NCI-H1417 (cell line): ENCODE measurements at regions not wholly inside any gene's neighbourhood (a gene's known extent, or its start where the extent isn't known, plus 50 kb on each side); places are given as distances from the start of the nearest gene placed in this dataset.
A peak's percentile ranks its signal among the peaks of the same experiment; 100 is the strongest.

ENCODE experiments used
- DNase-seq, 3 experiments: peaks; one replicate each; lab custom pipeline; 2025; lab: John Stamatoyannopoulos, UW

DNA sequence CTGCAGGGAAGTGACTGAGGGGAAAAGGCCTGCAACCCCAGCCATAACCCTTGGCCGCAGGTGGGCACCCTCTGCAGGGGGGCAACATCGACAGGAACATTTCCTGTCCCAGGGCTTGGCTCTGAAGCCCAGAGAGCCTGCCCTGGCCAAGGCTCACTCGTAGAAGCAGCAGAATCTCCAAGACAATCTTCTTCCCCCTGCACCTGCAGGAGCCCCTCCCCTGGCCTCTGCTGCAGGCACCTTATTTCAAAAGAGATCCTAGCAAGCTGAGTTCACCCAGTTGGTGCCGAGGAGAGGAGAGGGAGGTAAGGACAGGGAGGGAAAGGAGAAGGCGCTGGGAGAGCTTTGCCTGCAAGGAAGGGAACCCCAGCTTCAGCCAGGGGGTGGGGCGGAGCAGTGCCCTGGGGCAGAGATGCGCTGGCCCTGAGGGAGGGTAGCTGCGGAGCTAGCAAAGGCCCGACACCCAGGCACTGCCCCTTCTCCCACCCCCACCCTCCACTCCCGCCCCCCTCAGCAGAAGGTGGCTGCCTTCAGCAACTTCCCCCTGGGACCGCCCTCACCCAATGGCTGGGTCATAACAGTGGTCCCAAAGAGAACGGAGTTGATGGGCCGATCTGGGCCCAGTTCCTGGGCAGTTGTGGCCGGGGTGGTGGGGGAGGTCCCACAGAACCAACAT lies 104.3 kb upstream of the TNRC6C start:
- DNase-seq: no peak

DNA sequence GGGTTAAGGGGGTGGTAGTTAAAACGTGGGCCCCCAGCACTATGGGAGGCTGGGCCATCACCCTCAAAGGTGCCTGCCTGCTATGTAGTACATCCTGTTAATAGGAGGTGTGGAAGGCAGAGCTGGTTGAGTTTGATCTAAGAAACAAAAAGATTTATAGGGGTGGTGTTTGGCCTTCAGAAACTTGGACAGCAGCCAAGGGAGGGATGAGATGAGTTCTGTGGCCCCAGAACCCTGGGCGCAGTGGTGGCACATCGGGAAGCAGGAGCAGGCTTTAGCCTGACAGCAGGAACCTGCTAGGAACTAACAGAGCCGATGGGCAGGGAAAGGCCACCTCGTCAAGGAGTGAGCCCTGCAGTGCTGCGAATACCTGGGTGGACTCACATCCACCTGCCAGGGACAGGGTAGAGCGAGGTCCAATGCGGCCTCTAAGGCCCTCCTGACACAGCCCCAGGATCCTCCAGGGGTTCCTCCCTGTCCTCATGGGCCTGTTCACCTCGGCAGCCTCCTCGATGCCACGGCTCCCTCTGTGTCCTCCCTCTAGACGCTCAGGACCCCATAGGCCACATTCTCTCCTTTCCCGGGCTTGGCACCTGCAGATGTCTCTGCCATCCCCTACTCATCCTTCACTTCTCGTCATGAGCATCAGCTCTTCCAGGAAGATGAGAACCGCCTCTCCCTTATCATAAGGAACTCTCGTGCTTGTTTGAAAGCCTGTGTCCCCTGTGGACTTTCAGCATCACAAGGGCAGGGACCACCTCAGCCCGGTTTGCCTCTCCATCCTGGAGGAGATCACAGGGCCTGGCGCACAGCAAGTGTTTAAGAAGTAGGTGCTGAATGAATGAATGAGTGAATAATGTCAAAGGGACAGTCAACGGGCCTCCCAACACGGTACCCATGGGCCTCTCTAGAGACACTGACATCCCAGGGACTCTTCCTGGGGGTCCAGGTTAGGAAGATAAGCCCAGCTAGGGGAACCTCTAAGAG lies 103.5 kb upstream of the TNRC6C start:
- DNase-seq: no peak

DNA sequence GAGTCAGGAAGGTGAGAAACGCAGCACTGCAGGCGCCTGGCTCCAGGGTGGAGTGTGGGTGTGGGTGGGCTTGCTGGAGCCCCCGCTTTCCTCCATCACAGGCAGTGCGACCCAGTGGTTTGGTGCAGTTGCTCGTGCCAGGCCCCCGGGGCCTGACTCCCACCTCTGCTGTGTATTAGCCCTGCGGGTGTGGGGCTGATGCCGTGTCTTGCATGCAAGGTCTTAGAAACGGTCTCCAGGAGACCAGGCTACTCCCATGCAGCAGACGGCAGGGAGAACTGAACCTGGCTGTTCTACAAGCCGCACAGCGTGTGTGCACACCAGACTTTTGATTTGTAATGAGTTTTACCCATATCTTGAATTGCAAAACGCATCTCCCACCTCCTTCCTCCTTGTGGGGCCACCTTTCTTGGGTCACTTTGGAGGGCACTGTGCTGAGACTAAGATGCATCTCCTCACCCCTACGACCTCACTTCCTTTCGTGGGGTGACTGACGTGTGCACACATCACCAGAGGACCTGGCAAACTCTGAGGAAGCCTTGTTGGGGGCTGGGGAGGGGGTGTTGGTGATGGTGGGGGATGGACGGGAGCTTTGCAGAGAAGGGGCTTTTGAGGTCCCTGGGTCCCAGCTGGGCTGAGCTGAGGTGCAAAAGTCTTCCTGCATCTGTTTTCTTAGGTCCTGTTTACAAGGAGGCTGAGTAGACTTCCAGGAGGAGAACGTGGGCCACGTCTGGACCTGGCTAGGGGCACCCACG lies 101.8 kb upstream of the TNRC6C start:
- DNase-seq: no peak

DNA sequence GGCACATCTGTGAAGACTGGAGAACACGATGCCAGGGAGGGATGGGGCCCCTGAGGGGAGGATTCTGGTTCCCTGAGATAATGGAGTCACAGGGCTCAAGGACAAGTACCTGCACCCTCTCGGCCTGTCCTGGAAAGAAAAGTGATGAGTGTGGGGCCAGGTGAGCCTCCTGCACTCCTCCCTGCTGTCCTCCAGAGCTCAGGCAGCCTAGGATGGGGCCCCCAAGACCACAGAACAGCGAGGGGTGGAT lies 101.3 kb upstream of the TNRC6C start:
- DNase-seq: no peak

DNA sequence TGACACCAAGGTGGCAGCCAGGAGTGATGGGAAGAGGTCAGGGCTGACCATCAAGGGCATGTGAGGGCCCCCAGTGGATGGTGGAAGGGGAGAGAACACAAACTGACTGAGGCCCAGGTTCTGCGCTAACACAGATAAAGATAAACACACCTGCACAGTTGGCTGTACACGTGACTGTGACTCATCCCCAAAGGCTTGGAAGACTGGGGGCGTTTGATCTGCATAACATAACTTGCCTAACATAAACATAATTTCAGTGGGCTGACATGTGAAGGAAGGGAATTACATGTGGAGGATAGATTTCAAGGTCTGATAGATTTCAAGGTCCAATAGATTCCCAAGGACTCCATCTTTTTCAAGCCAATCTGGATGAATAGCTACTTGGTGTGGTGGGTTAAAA lies 100.9 kb upstream of the TNRC6C start:
- DNase-seq: no peak

DNA sequence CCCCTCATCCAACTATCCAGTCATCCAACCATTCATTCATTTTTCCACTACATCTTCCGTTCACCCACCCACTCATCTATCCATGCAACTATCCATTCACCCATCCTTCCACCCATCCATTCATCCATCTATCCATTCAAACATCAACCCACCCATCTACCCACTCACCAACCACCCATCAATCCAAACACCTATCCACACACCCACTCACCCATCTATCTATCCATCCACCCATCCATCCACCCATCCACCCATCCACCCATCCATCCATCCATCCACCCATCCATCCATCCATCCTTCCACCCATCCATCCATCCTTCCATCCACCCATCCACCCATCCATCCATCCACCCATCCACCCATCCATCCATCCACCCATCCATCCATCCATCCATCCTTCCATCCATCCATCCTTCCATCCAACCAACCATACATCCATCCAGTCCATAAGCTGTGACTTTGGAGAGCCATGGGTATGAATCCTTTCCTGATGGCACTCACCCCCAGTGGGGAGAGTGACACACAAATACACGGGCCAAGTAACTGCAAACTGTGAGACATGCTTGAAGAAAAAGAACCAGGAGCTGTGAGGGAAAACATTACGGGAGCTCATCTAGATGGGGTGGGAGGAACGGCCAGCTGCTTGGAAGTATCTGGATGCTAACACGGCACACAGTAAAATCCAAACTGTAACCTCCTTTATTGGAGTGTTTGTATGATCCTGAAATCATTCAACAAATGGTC lies 100.0 kb upstream of the TNRC6C start:
- DNase-seq: no peak

DNA sequence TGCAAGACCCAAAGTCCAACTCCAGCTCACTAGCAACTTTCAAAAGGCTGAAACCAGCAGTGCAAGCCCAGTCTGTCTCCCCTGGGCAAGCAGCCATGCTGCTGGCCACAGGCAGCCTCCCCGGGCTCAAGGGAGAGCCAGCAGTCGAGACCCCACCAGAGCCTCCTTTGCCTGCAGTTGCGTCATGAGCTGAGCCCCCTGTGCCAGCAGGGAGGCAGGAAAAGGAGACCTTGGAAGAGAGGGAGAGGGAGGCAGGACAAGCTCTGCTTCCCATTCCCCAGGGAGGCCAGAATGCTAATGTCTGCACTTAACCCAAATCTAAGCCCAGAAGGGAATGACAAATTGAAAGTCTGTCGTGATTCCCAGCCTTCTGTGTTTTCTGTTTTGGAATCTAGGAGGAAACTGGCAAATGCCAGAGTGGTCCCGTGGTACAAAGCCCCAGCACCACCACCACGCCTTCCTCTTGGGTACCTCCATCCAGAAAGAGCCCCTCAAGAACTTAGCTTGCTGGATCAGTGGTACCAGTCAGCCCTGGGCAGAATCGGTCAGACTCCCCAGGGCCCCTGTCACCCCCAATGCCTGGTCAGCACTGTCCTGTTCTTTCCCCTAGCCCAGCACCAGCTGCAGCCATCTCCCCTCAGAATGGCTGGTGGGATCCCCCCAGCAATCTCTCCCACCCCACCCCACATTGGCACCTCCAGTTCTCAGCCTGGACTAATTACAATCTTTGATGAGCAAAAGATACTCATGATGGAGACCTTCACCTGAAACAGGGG lies 99.3 kb upstream of the TNRC6C start:
- no peak for DNase-seq

DNA sequence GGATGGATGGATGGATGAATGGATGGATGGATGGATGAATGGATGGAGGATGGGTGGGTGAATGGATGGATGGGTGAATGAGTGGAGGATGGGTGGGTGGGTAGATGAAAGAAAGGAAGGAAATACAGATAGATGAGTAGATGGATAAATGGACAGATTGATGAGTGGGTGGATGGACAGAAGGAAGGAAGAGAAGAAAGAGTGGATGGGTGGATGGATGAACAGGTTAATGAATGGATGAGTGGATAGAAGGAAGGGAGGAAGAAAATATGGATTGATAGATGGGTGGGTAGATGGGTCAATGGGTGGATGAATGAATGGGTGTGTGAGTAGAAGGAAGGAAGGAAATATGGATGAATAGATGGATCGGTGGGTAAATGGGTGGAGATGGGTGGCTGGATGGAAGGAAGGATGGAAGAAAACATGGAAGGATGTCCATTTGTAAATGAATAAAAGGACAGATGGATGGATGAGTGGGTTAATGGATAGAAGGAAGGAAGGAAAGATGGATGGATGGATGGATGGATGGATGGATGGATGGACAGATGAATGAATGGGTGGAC lies 97.3 kb upstream of the TNRC6C start:
- no peak for DNase-seq

DNA sequence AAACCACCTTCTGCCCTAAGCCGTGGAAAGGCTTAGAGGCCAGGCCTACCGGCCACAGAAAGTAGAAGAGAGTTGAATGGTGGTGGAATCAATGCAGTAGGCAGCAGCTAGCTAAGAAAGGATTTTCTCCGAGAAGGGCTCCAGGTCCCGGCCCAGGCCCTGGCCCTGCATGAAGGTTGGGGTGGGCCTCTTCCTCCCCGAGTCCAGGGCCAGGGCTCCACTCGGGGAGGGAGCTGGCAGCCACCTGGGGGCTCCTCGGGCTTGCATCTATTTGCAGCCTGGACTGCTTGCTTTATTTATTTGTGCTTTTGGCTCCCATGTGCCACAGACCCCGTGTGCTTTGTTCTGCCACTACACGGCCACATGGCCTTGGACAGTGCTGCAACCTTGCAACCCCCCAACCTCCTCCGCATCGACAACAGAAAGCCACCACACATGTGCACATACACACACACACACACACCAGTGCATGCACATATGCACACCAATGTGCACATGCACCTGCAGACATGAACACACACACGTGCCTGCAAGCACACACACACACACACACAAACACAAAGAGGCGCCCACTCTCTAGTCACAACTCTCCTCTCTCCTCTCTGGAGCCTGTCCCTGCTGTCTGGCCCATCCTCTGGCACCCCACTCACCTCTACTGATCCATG lies 96.4 kb upstream of the TNRC6C start:
- no peak for DNase-seq

DNA sequence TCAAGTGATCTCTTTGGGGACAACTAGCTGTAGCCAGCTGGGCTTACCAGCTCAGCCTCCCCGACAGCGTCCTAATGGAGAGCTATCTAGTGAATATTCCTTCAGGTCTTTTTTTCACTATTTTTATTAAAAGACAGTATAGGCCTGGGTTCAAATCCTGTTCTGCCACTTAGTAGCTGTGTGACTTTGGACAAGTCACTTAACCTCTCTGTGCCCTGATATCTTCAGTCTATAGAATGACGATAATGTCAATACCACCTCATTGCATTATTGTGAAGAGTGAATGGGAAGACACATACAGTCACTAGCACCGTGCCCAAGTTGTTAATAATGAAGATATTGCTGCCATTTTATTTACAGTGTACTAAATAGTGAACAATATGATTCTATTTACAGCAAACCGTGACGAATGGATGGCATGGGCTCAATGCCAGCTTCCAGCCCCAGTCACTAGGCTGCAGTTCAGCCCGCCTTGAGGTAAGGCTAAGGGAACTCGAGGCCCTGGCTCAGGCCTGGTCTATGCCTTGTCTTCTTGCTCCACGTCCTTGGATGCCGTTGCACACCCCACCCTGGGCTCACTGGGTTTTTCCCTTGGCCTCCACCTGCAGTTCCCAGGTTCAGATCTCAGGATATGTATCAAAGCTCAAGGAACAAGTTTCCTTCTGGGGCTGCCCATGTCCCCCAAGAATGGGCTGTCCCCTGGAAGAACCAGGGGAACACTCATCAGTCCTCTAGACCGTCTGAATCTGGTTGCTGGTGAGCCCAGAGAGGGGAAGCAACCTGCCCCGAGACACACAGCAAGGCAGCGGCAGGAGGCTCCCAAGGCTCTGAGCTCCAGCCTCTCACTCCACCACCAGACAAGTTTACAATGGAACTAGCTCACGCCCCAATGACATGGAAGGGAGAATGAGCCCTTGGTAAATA lies 95.4 kb upstream of the TNRC6C start:
- no peak for DNase-seq

DNA sequence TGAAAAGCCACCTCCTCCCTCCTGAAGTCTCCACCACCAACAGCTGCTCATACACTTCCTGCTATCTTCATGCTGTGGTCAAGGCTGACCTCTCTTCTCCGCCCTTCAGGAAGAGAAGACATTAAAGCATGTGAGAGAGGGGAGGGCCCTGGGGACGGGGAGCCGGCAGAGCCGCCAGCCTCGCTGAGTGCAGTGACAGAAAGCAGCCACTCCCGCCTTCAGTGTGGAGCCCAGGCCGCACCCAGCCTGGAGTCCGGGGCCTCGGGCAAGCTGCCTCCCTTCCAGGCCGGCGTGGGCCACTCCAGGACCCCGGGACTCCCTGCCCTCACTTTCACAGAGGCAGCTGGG lies 94.7 kb upstream of the TNRC6C start:
- DNase-seq: peak in 1 of 3 experiments; percentile 75

DNA sequence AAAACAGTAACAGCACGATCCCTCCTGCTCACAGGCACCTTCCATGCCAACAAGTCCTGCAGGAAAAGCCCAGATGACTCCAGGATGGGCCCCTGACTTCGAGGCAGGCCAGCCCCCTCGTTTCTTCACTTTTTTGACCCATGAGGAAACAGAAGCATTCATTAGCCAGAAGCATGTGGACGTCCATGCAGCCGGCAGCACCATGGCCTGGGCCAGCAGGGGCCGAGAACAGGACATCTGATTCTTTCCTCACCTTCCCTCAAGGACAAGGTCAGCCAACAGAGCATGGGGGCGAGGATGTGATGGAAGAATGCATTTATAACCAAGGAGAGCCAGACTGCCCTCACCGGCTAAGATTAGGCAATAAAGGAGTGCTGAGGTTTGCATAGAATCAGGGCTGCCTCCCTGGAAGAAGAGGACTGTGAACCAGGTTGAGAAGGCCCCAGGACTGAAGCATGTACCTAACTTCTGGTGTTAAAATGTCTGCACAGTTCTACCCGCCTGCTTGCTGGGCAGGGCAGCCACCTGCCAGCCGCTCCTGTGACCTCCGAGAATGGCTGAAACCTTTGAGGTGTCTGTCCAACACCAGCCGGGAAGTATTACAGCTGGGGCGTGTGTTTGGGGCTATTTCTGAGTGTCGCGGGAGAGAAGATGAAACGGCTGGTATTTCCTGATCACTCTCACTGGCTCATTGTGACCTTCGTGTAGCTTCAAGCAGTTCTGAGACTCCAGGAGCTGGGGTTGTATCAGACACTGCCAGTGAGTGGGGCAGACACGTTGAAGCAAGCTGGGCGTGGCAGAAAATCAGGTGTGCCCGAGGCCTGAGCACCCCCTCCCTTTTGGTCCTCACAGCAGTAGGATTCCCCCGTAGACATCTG lies 94.0 kb upstream of the TNRC6C start:
- DNase-seq: peak in 1 of 3 experiments; percentile 31

DNA sequence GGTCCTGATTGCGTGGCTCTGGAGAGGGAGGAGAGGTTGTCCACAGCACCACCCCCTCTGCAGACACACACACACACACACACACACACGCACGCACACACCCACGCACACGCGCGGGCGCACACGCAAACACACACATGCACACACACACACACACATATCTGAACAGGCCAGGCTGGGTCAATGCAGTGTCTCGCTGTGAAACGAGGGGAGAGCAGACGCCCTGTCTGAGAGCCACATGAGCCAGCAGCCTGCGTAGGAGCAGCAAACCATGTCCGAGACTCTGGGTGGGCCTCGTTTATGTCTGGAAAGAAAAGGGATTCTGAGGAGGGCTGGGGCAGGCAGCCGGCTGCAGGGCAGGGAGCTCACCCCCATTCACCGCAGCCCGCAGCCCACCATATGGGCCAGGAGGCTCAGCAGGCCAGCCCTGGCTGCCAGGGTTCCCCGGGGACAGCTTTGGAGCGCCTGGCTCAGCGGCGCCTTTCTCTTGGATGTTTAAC lies 93.3 kb upstream of the TNRC6C start:
- peak in 1 of 3 experiments; percentile 58 for DNase-seq

DNA sequence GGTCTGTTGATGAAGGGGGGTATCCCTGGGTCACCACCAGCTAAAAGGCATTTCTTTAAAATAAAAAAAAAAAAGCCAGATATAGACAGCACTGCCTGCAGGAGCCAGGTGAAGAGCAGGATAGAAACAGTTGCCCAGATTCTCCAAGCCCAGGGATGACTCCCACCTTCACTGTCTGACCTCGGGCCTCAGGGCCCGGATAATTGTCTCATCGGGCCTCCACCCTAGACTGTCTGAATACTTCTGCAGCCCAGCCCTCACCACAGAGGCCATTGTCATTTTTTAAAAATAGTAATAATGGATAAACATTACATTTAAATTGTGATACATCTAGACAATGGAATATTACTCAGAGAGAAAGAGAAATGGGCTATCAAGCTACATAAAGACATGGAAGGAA lies 92.8 kb upstream of the TNRC6C start:
- DNase-seq: no peak

DNA sequence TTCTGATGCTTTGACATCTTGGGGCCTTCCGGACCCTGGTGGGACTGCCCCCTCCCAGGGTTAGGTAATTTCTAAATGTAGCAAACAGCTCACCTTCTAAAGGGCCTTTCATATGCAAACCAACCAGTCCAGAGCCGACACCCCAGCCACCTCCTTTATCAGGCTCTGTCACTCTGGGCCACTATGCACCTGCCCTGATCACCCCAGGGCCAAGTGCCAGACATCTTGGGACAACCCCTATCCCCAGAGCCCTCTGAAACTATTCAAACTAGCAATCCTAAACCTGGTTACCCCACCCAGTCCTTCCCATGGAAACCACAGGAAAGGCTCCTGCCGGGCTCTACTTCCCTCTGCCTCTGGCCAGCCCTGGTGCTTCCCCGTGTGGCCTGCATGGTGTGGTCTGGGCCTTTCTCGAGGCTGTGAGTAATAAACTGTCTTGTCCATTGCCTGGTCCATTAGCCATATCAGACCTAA lies 91.2 kb upstream of the TNRC6C start:
- DNase-seq: no peak

DNA sequence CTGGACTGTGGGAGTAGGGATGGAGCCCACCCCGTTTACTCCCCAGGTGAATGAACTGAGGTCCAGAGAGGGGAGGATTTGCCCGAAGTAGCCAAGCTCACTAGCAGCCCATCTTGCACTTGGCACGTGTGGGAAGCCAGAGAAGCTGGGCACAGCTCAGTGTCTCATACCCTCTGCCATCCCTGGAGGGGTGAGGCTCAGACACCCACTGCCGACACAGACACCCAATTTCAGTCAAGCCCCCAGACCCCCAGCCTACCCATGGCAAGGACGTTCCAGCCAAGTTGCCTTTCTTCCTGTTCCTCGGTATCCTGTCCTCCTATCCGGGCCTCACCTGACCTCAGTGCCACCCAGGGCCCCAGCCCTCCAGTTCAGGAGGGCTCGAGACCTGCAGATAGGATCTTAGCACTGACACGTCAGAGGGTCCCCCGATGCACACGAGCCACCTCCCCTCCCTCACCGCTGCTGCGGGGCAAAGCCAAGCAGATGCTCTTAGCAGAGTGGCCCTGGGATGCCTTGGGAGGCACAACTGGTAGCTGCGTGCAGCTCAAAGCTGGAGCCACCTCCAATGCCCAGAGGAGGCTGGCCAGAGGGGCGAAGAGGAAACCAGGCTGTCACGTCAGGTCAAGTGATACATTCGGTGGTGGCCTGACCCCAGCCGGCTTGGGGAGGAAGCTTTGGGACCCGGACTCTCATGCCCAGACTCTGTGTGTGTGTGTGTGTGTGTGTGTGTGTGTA lies 90.4 kb upstream of the TNRC6C start:
- no peak for DNase-seq

DNA sequence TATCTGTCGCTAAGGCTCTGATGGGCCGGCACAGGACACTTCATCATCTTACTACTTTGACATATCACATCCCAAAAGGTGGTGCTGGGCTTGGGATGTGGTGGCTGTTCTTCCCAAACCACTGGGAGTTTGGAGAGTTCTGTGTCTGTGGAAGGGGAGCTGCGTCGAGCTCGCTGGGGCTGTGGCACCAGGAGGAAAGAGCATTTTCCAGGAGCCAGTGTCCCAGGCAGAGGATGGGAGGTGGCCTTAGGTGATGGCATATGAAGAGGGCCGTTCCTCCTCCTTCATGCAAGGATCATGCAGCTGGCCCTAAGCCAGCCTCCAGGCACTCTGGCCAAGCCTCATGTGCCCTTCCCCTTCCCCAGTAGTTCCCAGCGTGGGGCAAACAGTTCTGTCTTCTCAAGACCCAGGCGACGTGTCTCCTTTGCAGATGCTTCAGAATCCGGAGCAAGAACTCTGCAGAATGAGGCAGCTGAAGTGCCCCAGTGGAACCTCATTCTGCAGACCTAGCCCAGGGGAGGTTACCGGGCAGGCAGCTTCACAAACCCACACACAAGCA lies 89.4 kb upstream of the TNRC6C start:
- DNase-seq: no peak
